HCT116 (cell line): ENCODE measurements at regions not wholly inside any gene's neighbourhood (a gene's known extent, or its start where the extent isn't known, plus 50 kb on each side); places are given as distances from the start of the nearest gene placed in this dataset.
"Not testable (repeated sequence)": the region's sequence is repeated elsewhere in the genome, so short reads cannot be mapped to it uniquely, and the experiment has no call there.

Source experiments
- ATAC-seq: fragments of 200-7000 bp; cut with Tn5 transposase; 2 replicates; pipeline ENCODE4 v1.9.1; 2020; ENCODE audit warnings: mild to moderate bottlenecking, moderate library complexity
- BruUV-seq: library from RNA; stranded (reverse); fragments of 400-500 nt; replicated peaks from 2 replicates; lab custom pipeline; 2021; lab: Mats Ljungman, UMichigan
- CTCF ChIA-PET: fragments of 300-600 bp; sonication (Branson Sonifier 250); formaldehyde crosslinking; loops from one replicate; lab custom pipeline; 2021; ENCODE audit warnings: antibody characterized with exemption; lab: Charles Lee
- POLR2A ChIA-PET: fragments of 300-600, 350-600 bp; sonication (Branson Sonifier 250); formaldehyde crosslinking; loops from one replicate; lab custom pipeline; 2021; ENCODE audit warnings: antibody characterized with exemption; lab: Charles Lee
- RAD21 ChIA-PET, 2 experiments: fragments of 300-600 bp; sonication (Branson Sonifier 250); formaldehyde crosslinking; loops; one replicate each; lab custom pipeline; 2023; ENCODE audit warnings: low total read pairs in 2 of 2; ENCODE audit not compliant: uncharacterized antibody in 2 of 2, unreplicated experiment in 2 of 2, low non-redundant PET in 1 of 2; lab: Charles Lee
- DNase-seq: peaks from one replicate; pipeline ENCODE4 v3.0.0-alpha.2; 2010; ENCODE audit warnings: low read depth, low spot score
- H2AFZ ChIP-seq: fragments of 200-600 bp; shearing (Covaris generic), sonication (generic); 2 replicates; pipeline ENCODE4 v1.6.1; 2017; ENCODE audit warnings: low read depth, mixed run types, mixed read lengths, antibody characterized with exemption, low read length; ENCODE audit not compliant: poor library complexity, severe bottlenecking
- H3K27ac ChIP-seq: 2 replicates; pipeline ENCODE4 v1.5.1; 2012; ENCODE audit warnings: low read depth, low read length
- H3K27me3 ChIP-seq: fragments of 200-600 bp; sonication (generic); 2 replicates; pipeline ENCODE4 v1.6.1; 2016; ENCODE audit warnings: mixed run types, low read length, mixed read lengths; ENCODE audit not compliant: insufficient read depth
- H3K36me3 ChIP-seq, 2 experiments: fragments of 200-500 bp in 1 of 2; fragments of 200-600 bp in 1 of 2; sonication (Bioruptor generic) in 1 of 2; sonication (generic) in 1 of 2; 2 replicates each; pipeline versions ENCODE4 v1.5.1 to v1.6.1; 2014 to 2016; ENCODE audit warnings: low read length in 2 of 2, inconsistent platforms in 1 of 2, mixed read lengths in 1 of 2, mixed run types in 1 of 2; ENCODE audit not compliant: insufficient read depth in 2 of 2, control insufficient read depth in 1 of 2
- H3K4me1 ChIP-seq, 2 experiments: fragments of 200-600 bp in 1 of 2; sonication (generic) in 1 of 2; 2 replicates each; pipeline versions ENCODE4 v1.5.1 to v1.6.1; 2012 to 2017; ENCODE audit warnings: low read length in 2 of 2, inconsistent platforms in 1 of 2, mild to moderate bottlenecking in 1 of 2, mixed read lengths in 1 of 2, mixed run types in 1 of 2, moderate library complexity in 1 of 2; ENCODE audit not compliant: insufficient read depth in 2 of 2, control insufficient read depth in 1 of 2
- H3K4me2 ChIP-seq: fragments of 200-600 bp; sonication (generic); 2 replicates; pipeline ENCODE4 v1.6.1; 2017; ENCODE audit warnings: mixed run types, low read length, mixed read lengths
- H3K4me3 ChIP-seq, 2 experiments: fragments of 200-600 bp in 1 of 2; sonication (generic) in 1 of 2; replicated peaks in 1 of 2; 2 replicates each; pipeline ENCODE4 v1.5.1; 2011 to 2016; ENCODE audit warnings: low read length in 2 of 2, control low read depth in 1 of 2, low read depth in 1 of 2, mild to moderate bottlenecking in 1 of 2, mixed read lengths in 1 of 2, mixed run types in 1 of 2
- H3K79me2 ChIP-seq: fragments of 200-600 bp; sonication (generic); 2 replicates; pipeline ENCODE4 v1.6.1; 2017; ENCODE audit warnings: mild to moderate bottlenecking, mixed run types, low read length, moderate library complexity, mixed read lengths; ENCODE audit not compliant: insufficient read depth
- H3K9ac ChIP-seq: fragments of 200-600 bp; sonication (generic); 2 replicates; pipeline ENCODE4 v1.6.1; 2016; ENCODE audit warnings: low read length, mixed read lengths
- H3K9me2 ChIP-seq: fragments of 200-600 bp; sonication (generic), shearing (Covaris generic); 2 replicates; pipeline ENCODE4 v1.6.1; 2017; ENCODE audit warnings: mixed run types, mild to moderate bottlenecking, moderate library complexity; ENCODE audit not compliant: insufficient read depth
- H3K9me3 ChIP-seq, 2 experiments: fragments of 200-500 bp in 1 of 2; fragments of 200-600 bp in 1 of 2; sonication (Bioruptor generic) in 1 of 2; sonication (generic) in 1 of 2; 2 replicates each; pipeline ENCODE4 v1.6.1; 2014 to 2017; ENCODE audit warnings: low read length in 2 of 2, mixed read lengths in 2 of 2, inconsistent platforms in 1 of 2, low read depth in 1 of 2, mild to moderate bottlenecking in 1 of 2, mixed run types in 1 of 2, moderate library complexity in 1 of 2; ENCODE audit not compliant: control insufficient read depth in 1 of 2, insufficient read depth in 1 of 2
- H4K20me1 ChIP-seq: fragments of 200-600 bp; sonication (generic), shearing (Covaris generic); 2 replicates; pipeline ENCODE4 v1.6.1; 2017; ENCODE audit warnings: mixed run types, mild to moderate bottlenecking, moderate library complexity; ENCODE audit not compliant: insufficient read depth
- CTCF ChIP-seq, 3 experiments: fragments of 200-600 bp in 1 of 3; sonication (generic) in 1 of 3; IDR thresholded peaks in 2 of 3; conservative IDR thresholded peaks in 1 of 3; 2 replicates each; pipeline ENCODE4 v1.5.1; 2012 to 2017; ENCODE audit warnings: low read depth in 2 of 3, low read length in 2 of 3, antibody characterized with exemption in 1 of 3, borderline replicate concordance in 1 of 3, control low read depth in 1 of 3, mild to moderate bottlenecking in 1 of 3, mixed read lengths in 1 of 3, mixed run types in 1 of 3, moderate library complexity in 1 of 3; ENCODE audit not compliant: insufficient read depth in 1 of 3
- EGR1 ChIP-seq: IDR thresholded peaks from 2 replicates; pipeline ENCODE4 v1.6.1; 2012; ENCODE audit warnings: low read depth
- ELF1 ChIP-seq: IDR thresholded peaks from 2 replicates; pipeline ENCODE4 v1.6.1; 2012; ENCODE audit warnings: low read depth, borderline replicate concordance
- EZH2 ChIP-seq: fragments of 200-600 bp; sonication (generic); IDR thresholded peaks from 2 replicates; pipeline ENCODE4 v1.6.1; 2017; ENCODE audit warnings: antibody characterized with exemption, mixed run types
- JUND ChIP-seq: IDR thresholded peaks from 2 replicates; pipeline ENCODE4 v1.6.1; 2012
- POLR2AphosphoS5 ChIP-seq: IDR thresholded peaks from 2 replicates; pipeline ENCODE4 v1.6.1; 2011; ENCODE audit warnings: mild to moderate bottlenecking, low read depth, low read length, moderate library complexity
- TCF7L2 ChIP-seq: IDR thresholded peaks from 2 replicates; pipeline ENCODE4 v1.7.0; 2011; ENCODE audit warnings: borderline replicate concordance, inconsistent platforms; ENCODE audit not compliant: insufficient read depth, insufficient read length; ENCODE audit errors: extremely low read depth
- ZNF274 ChIP-seq: fragments of 200-500 bp; sonication (Bioruptor generic); IDR thresholded peaks from 2 replicates; pipeline ENCODE4 v1.6.1; 2014; ENCODE audit warnings: mild to moderate bottlenecking, low read depth, low read length, inconsistent platforms
- intact Hi-C: fragments of 100-400 bp; cut with micrococcal nuclease; formaldehyde crosslinking; loops from 2 replicates; pipeline ENCODE4 v1.10.0; 2022
- TF ChIP-seq, protein P1 (sequence below): IDR thresholded peaks from 2 replicates; pipeline ENCODE4 v1.6.1; 2011; ENCODE audit warnings: mild to moderate bottlenecking, low read length, moderate library complexity; ENCODE audit not compliant: insufficient replicate concordance; ENCODE audit errors: extremely low read depth

- H3K9ac ChIP-seq, H3K27ac ChIP-seq, H3K36me3 ChIP-seq, H4K20me1 ChIP-seq, POLR2A ChIA-PET, CTCF ChIA-PET, H2AFZ ChIP-seq, ATAC-seq, H3K4me1 ChIP-seq, H3K79me2 ChIP-seq, H3K27me3 ChIP-seq, H3K4me3 ChIP-seq, H3K9me2 ChIP-seq, BruUV-seq, H3K4me2 ChIP-seq, H3K9me3 ChIP-seq, DNase-seq, intact Hi-C loops, RAD21 ChIA-PET: not testable (repeated sequence)
Observed at GRCh38 chr12:90687682-90688081, 267.3 kb downstream of the CCER1 start.

GRCh38 chr12:90683871-90684270, 271.1 kb downstream of the CCER1 start:
- no peaks in the 10 kb centered on the region for H3K9me3 ChIP-seq
- H3K9me2 ChIP-seq, result no peaks in the 10 kb centered on the region
- BruUV-seq, result no TSS peak
- H3K4me1 ChIP-seq, result peaks cover 0 to 6% of the 10 kb centered on the region in 2 experiments; a peak in 2 of 4 replicates
- no peaks in the 10 kb centered on the region for H3K79me2 ChIP-seq
- no peak overlapping the region for H3K27ac ChIP-seq
- no peaks in the 10 kb centered on the region for H3K36me3 ChIP-seq
- RAD21 ChIA-PET, result no interaction called here
- H4K20me1 ChIP-seq, result no peaks in the 10 kb centered on the region
- H2AFZ ChIP-seq, result no peak overlapping the region
- DNase-seq, result no peak
- no peak overlapping the region for H3K4me2 ChIP-seq
- no peak overlapping the region for H3K4me3 ChIP-seq
- H3K27me3 ChIP-seq, result no peaks in the 10 kb centered on the region
- POLR2A ChIA-PET, result no interaction called here
- TF ChIP-seq POLR2AphosphoS5 (no peak), ZNF274 (no peak), ELF1 (no peak), TCF7L2 (no peak), EZH2 (no peak), JUND (no peak), CTCF (IDR thresholded peaks at IDR 0.05 in 2 of 3, conservative IDR thresholded peaks at IDR 0.05 in 1 of 3; ENCODE audit: borderline replicate concordance in 1 of 3, insufficient read depth in 1 of 3, low read depth in 2 of 3, low read length in 2 of 3) (no peak), EGR1 (no peak)
- TF ChIP-seq, protein P1, sequence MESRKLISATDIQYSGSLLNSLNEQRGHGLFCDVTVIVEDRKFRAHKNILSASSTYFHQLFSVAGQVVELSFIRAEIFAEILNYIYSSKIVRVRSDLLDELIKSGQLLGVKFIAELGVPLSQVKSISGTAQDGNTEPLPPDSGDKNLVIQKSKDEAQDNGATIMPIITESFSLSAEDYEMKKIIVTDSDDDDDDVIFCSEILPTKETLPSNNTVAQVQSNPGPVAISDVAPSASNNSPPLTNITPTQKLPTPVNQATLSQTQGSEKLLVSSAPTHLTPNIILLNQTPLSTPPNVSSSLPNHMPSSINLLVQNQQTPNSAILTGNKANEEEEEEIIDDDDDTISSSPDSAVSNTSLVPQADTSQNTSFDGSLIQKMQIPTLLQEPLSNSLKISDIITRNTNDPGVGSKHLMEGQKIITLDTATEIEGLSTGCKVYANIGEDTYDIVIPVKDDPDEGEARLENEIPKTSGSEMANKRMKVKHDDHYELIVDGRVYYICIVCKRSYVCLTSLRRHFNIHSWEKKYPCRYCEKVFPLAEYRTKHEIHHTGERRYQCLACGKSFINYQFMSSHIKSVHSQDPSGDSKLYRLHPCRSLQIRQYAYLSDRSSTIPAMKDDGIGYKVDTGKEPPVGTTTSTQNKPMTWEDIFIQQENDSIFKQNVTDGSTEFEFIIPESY, result no peak
- CTCF ChIA-PET, result no interaction called here
- H3K9ac ChIP-seq, result no peak overlapping the region
- no peak for ATAC-seq
- intact Hi-C loops, result no loop called here
